NCI-H748 treated with DMSO at 0.1 percent for 48 hours (cell line): ENCODE measurements at regions not wholly inside any gene's neighbourhood (a gene's known extent, or its start where the extent isn't known, plus 50 kb on each side); places are given as distances from the start of the nearest gene placed in this dataset.

Experiments
- DNase-seq: peaks from one replicate; lab custom pipeline; 2025; lab: John Stamatoyannopoulos, UW

GRCh38 chr18:27826101-27826500 is 350.8 kb downstream of the CDH2 start:
- DNase-seq: no peak

DNA sequence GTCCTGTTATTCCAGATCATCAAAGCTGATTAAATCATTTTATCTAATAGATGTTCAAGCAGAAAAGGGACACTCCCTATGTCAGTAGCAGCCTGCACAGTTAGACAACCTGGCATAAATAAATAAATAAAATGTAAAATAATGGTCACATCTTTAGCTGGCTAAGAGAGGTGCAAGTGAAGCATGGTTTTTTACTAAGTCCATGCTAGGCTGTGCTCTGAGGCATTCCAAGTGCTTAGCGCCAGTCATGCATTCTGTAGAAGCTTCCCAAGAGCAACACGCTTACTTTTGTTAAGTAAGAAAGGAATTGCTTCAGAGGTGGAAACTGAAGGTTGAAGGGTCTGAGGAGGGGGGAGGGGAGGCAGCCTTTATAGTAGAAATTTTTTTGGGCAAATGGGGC is 351.2 kb downstream of the CDH2 start:
- no peak for DNase-seq

- DNase-seq: peak; percentile 28
These were observed 351.9 kb downstream of the CDH2 start for GRCh38 chr18:27824841-27825681.

DNA sequence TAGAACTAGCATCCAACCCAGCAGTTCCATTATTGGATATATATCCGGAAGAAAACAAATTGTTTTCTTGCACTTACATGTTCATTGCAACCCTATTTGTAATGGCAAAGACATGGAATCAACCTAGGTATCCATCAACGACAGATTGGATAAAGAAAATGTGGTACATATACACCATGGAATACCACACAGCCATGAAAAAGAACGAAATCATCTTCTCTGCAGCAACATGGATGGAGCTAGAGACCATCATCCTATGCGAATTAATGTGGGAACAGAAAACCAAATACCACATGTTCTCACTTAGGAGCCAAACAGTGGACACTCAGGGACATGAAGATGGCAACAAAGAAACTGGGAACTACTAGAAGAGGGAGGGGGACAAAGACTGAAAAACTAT is 352.7 kb downstream of the CDH2 start:
- DNase-seq: no peak

DNA sequence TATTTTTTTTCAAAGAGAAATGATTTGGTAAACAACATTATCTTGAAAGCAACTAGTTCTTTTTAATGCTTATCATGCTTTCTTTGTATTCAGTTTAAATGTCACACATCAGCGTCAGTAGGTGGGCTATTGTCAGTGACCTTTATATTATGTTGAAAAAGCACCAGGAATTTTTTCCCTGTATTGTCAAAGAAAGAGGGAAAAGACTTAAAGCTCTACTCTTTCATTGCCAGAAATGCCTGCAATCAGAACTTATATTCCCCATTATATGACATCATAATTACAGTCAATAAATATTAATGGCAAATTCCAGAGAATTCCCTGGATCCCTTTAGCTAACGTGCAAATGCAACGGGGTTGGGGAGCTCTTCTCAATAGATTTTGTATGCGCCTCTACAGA is 353.9 kb downstream of the CDH2 start:
- DNase-seq: no peak

DNA sequence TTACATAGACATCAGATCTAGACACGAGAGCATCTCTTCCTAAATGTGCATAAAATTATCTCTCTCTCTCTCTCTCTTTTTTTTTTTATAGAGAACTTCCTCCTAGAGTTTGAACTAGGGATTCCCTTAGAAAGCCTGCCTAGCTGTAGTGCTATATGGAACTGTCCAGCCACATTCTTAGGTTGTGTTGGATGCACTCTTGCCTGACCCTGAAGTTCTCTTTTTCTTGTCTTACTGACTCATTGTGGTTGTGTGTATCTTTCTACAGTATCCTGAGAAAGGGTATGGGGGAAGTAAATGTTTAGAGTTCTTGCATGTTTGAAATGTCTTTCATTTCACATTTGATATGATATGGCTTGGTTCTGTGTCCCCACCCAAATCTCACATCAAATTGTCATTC is 368.2 kb downstream of the CDH2 start:
- no peak for DNase-seq

DNA sequence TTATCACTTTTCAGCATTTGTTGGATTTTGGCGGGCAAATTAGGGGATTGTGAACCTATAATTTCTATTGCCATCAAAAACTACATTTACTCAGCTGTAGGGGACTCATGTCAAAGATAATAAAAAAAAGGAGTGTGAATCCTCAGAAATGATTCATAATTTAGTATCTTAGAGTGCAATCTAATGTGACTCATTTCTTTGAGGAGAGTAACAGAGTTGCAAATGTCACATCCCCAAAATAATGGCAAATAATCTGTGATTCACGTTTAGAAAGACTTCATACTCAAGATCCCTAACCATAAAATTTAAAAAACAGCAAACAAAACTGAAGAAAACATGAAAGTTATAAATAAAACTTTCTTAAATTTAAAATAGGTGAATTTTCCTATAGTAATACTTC is 373.0 kb downstream of the CDH2 start:
- no peak for DNase-seq

DNA sequence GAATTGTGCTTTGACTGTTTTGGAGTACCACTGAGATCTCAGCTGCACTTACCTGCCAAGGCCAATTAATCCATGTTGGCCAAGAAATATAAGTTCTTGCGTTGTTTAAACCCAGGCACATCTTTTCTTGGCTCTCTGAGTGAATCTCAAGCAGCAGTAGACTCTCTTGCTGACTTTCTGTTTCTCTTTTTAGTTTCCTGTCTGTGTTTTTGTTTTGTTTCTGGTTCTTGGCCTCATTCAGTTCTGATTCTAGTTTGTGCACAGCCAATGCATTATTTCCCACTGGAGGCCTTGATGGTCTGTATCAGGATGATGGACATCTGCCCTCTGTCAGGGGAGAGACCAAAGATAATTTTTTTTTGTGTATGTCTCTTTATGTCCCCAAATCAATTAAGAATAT is 379.4 kb downstream of the CDH2 start:
- DNase-seq: no peak

DNA sequence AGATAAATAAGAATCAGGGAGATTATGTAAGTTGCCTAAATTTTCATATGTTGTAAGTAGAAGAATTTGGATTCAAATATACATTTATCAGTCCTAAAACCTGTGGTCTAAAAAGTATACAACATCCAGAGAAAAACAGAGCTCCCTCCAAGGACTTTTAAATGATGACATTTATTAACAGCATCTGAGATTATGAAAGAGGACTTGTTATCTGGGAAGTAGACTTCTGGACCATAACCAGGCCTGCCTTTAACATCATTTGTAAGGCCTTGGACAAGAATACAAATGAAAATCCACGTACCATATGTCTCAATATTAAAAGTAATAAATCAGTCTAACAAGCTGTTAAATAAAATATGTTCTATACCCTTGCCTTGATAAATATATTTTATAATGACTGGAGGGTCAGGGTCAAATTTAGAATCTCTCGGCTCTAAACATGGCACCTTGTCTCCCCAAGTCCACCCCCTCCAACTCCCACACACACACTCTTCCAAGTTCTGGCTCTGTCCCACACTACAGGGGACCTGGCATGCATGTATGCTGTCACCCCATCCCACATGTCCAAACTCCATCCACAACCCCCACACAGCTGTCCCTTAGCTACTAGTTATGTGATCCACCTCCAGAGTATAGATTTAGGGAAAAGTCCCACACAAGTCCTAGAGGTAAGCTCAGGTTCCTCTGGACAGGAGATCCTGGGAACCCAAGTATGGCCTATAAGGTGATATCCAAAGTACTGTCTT is 382.6 kb downstream of the CDH2 start:
- no peak for DNase-seq

DNA sequence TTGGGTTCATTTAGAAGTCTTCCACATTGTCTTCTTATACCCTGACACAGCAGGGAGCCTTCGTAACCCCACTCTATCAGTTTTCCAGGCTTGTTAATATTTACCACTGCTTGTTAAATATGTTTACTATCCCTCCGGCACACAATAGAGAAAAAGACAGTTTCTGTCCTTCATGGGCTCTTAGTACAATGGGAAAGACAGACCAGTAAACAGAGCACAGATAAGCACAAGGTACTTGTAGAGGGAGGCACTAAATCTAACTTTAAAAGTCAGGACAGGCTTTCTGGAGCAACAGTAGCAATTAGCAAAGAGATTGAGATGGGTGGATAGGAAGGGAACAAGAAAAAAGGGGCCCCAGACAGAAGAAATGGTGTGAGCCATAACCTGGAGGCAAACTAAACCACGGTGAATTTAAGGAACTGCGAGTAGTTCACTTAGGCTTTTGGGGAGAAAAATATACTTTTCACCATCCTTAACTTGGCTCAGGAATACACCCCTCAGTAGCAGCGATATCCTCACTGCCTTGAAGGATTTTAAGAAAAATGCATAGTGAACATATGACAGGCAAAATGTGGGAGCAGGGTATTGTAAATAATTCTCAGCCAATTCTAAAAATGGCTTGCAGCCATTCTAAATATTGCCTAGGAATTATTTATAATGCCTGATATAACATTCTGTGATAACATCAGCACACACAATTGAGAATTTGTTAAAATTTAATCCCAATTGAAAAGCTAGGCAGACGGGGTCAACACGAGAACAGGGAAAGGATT is 383.7 kb downstream of the CDH2 start:
- DNase-seq: no peak

DNA sequence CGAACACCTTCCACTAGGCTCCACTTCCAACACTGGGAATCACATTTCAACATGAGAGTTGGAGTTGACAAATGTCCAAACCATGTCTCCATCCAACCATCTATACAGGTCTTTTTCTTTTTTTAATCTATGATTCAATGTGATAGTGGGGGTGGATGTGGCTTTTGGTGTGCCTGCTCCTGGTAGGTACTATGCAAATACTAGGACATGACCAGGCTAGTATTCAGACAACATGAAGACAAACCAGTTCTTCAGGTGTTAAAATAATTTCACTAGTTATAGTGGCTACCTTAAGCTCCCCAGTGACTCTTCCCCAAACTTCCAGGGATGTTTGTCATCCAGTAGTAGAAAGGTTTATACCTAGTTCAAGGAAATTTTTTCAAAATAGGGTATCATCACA is 387.5 kb downstream of the CDH2 start:
- no peak for DNase-seq

- DNase-seq: no peak
These were observed 389.4 kb downstream of the CDH2 start for GRCh38 chr18:27787547-27787946.

DNA sequence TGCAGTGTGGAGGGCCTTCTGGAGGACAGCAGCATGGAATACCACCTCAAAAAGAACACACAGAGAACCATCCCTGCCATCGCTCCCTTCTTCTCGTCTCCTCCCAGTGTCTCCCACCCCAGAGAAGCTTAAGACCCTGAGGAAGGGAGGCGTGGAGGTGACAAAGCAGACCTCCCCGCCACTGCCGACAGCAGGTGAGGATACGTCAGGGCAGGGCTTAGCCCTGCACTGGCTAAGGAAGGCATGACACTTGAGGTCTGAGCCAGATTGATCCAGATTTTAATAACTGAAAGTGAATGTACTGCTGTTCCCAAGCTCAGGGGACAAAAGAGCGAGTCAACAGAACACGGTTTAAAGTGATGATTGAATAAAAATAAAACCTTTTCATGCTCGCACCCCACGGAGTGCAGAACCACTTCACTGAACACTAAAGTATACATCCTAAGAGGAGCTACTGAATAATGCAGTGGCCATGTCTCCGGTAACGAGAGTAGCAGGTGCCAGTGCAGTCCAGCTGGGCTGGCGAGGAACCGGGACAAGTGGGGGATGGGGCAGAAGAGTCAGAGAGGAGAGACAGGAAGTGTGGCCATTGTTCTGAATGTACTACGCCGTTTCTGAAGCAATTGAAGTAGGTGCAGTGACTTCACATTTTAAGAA is 391.0 kb downstream of the CDH2 start:
- DNase-seq: peak; percentile 93

- no peak for DNase-seq
These were observed 396.7 kb downstream of the CDH2 start for GRCh38 chr18:27780061-27780745.

GRCh38 chr18:27778925-27779324 is 398.0 kb downstream of the CDH2 start:
- peak; percentile 20 for DNase-seq

DNA sequence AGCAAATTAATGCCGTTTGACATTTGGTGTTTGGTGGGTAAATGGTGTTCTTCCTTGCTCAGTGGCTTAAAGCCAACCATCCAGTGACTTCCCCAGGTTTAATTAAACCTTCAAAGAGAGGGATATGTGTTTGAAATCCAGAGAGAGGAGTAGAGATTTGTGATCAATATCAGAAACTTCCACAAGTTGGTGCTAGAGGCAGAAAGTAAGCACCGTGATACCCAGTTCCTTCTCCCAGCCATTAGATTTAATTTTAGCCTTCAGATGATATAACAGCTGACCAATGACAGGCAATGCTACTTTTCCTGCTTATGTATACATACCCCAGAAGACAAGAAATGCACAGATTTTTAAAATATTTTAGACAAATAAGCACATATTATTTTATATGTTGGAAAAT is 398.5 kb downstream of the CDH2 start:
- DNase-seq: peak; percentile 61

DNA sequence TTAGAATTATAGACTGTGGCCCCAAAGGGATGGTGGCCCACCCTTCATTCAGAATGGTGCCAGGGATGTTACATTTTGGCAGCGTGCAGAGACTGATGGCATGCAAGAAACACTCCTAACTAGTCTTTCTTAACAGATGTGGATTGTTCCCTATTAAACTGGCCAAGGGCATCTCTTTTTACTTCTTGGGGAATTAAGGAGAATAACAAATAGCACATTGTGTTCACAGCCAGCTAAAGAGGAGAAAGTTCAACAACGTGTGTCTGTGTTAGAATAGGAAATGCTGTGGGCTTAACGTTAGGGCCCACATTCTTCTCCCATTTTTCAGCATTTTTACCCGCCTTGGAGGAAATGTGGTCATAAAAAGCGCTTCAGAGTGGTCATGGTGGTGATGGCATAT is 404.8 kb downstream of the CDH2 start:
- DNase-seq: no peak

GRCh38 chr18:27771571-27771970 is 405.4 kb downstream of the CDH2 start:
- no peak for DNase-seq

DNA sequence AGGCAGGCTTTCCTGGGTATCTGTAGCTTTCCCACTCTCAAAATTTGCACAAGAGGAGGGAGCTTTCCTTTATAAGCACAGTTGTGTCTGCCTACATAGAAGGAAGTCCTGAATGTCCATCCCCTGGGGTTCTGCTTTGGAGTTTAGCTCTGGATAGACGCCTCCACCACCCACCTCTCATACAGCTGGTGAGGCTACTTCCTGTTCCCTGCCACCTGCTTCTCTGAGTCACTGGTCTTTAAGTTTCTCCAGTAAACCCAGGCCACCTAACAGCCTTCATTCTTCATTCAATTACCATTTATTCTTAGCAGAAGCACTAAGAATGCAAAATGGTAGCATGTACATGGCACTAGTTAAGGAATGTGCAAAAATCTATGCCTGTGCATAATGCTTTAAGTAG is 407.8 kb downstream of the CDH2 start:
- no peak for DNase-seq

DNA sequence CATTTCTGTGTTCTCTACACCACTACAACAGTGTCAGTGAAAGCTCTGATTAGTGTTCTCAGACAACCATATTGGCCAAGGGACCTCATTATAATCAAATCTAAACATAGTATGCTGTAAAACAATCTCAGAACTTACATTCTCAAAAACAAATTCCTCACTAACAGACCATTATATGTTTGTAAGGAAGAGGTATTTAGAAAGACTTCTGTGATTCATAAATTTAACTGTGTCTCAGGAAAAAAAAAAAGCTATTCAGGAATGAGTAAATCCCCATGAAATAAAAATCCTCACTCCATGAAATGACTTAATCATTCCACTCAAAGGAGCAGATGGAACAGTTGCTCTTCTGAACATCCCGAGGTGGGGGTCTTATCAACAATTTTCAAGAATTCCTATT is 413.0 kb downstream of the CDH2 start:
- DNase-seq: no peak

- DNase-seq: no peak
These were observed 413.6 kb downstream of the CDH2 start for GRCh38 chr18:27763341-27763740.

DNA sequence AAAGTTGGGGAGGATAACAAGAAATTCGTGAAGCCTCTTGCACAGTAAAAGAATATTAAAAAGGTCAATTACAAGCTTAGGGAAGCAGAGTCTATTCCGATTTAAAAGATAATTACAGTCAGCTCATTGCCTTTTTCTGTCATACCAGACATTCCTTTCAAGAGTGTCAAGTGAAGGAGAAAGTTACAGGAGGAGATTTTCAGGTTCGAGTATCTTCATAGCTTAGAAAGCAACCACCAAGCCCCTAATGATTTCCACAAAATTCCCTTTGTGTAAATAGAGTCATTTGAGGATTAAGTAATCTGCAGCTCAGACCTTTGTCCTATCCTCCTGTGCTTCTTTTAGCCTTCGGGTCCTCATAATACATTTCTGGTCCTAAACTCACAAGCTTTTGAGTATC is 414.9 kb downstream of the CDH2 start:
- DNase-seq: no peak
